H1 (cell line): ENCODE measurements at regions not wholly inside any gene's neighbourhood (a gene's known extent, or its start where the extent isn't known, plus 50 kb on each side); places are given as distances from the start of the nearest gene placed in this dataset.

Experiments used
- CHD2 ChIP-seq: IDR thresholded peaks from 2 replicates; pipeline ENCODE4 v1.6.1; 2012; ENCODE audit warnings: low read length, improper control_type of control experiment
- POLR2AphosphoS5 ChIP-seq: IDR thresholded peaks from 2 replicates; pipeline ENCODE4 v1.6.1; 2011; ENCODE audit warnings: low read depth, low read length

DNA sequence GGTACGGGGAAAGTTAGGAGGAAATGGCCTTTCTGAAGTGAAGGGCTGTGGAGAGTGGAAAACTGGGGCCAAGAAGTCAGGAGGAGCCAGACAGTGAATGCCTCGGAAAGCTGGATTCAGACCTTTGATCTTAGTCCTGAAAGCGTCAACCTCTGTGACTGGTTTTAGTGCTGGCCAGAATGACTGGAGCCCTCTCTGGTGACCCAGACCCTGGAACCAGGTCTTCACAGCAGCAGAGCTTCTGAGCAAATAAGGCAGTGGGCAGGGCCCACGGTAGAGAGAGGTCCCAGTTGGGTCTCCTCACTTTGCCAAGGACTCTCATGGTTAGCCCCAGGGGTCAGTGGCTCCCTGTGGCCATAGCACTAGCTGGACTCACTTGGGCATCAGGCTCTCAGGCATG is 157.7 kb upstream of the EEPD1 start (continued):
- TF ChIP-seq CHD2 (no peak), POLR2AphosphoS5 (no peak)
- TF ChIP-seq, all 59 proteins: peak for 0
